Parathyroid adenoma (tissue), 2 donors: ENCODE measurements at regions not wholly inside any gene's neighbourhood (a gene's known extent, or its start where the extent isn't known, plus 50 kb on each side); places are given as distances from the start of the nearest gene placed in this dataset.

Experiments
- H2AFZ ChIP-seq: fragments of 300-600 bp; sonication (generic); one replicate; pipeline ENCODE4 v1.7.0; 2017; ENCODE audit warnings: antibody characterized with exemption, mild to moderate bottlenecking
- H3K27ac ChIP-seq: fragments of 300-600 bp; sonication (generic); one replicate; pipeline ENCODE4 v1.7.0; 2017
- H3K27me3 ChIP-seq: fragments of 300-600 bp; sonication (generic); one replicate; pipeline ENCODE4 v1.7.0; 2017; ENCODE audit warnings: low read length; ENCODE audit not compliant: control insufficient read depth, insufficient read depth
- H3K36me3 ChIP-seq: fragments of 300-600 bp; sonication (generic); one replicate; pipeline ENCODE4 v1.7.0; 2017; ENCODE audit warnings: low read length; ENCODE audit not compliant: control insufficient read depth, insufficient read depth
- H3K4me1 ChIP-seq: fragments of 300-600 bp; sonication (generic); one replicate; pipeline ENCODE4 v1.7.0; 2017; ENCODE audit warnings: control low read depth
- H3K4me2 ChIP-seq: fragments of 300-600 bp; sonication (generic); one replicate; pipeline ENCODE4 v1.7.0; 2017; ENCODE audit warnings: low read length
- H3K4me3 ChIP-seq: fragments of 300-600 bp; sonication (generic); one replicate; pipeline ENCODE4 v1.7.0; 2017; ENCODE audit warnings: low read depth, low read length
- H3K79me2 ChIP-seq: fragments of 300-600 bp; sonication (generic); one replicate; pipeline ENCODE4 v1.7.0; 2017; ENCODE audit warnings: control low read depth
- H3K9ac ChIP-seq: fragments of 300-600 bp; sonication (generic); one replicate; pipeline ENCODE4 v1.7.0; 2017; ENCODE audit warnings: mild to moderate bottlenecking
- H3K9me3 ChIP-seq: fragments of 300-600 bp; sonication (generic); one replicate; pipeline ENCODE4 v1.7.0; 2017; ENCODE audit warnings: low read length; ENCODE audit not compliant: control insufficient read depth
- TF ChIP-seq, protein P1 (sequence below): fragments of 300-600 bp; sonication (generic); IDR thresholded peaks from one replicate; pipeline ENCODE4 v1.7.0; 2017; ENCODE audit warnings: antibody characterized with exemption, mild to moderate bottlenecking
- donor health status: primary hyperparathyroidism.

DNA sequence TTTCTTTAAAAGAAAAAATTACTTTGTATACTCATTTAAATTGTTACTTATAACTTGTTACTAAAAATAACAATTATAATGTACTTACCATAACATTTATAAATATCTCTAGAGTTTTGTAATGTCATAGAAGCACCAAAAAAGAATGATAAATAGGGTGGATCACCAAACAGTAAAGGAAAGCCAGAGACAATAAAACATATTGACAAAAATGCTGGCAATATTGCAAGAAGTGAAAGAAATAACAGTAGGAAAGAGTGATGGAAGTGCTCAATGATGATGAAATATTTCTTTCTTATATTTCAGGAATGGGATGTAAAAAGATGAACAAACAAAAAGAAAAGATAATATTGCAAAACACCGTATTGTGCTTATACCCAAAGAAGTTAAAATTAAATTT, 301.7 kb downstream of the CENPW start:
- Histone ChIP-seq H3K4me3 (no peak overlapping the region), H3K36me3 (no peaks in the 10 kb centered on the region), H2AFZ (no peak overlapping the region), H3K27ac (no peak overlapping the region), H3K27me3 (no peaks in the 10 kb centered on the region), H3K79me2 (no peaks in the 10 kb centered on the region), H3K9ac (no peak overlapping the region), H3K9me3 (no peaks in the 10 kb centered on the region), H3K4me2 (no peak overlapping the region), H3K4me1 (no peaks in the 10 kb centered on the region)
- TF ChIP-seq, protein P1, sequence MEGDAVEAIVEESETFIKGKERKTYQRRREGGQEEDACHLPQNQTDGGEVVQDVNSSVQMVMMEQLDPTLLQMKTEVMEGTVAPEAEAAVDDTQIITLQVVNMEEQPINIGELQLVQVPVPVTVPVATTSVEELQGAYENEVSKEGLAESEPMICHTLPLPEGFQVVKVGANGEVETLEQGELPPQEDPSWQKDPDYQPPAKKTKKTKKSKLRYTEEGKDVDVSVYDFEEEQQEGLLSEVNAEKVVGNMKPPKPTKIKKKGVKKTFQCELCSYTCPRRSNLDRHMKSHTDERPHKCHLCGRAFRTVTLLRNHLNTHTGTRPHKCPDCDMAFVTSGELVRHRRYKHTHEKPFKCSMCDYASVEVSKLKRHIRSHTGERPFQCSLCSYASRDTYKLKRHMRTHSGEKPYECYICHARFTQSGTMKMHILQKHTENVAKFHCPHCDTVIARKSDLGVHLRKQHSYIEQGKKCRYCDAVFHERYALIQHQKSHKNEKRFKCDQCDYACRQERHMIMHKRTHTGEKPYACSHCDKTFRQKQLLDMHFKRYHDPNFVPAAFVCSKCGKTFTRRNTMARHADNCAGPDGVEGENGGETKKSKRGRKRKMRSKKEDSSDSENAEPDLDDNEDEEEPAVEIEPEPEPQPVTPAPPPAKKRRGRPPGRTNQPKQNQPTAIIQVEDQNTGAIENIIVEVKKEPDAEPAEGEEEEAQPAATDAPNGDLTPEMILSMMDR = no peak

DNA sequence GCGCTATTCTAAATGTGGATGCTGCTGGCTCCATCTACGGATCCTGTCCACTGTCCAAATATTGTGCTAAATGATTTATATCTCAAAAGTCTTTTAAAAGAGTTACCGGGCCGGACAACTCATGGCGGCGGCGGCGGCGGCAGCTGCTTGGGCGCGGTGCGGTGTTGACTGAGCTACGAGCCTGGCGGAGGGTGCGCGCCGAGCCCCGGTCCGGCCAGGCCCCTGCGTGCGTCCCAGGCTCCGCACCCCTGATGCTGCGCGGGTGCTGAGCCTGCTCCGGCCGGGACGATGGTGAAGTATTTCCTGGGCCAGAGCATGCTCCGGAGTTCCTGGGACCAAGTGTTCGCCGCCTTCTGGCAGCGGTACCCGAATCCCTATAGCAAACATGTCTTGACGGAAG, 303.4 kb downstream of the CENPW start:
- H3K79me2 ChIP-seq = no peaks in the 10 kb centered on the region
- H3K9me3 ChIP-seq = no peaks in the 10 kb centered on the region
- H3K36me3 ChIP-seq = no peaks in the 10 kb centered on the region
- TF ChIP-seq, protein P1 = no peak
- H2AFZ ChIP-seq = no peak overlapping the region
- H3K4me1 ChIP-seq = no peaks in the 10 kb centered on the region
- no peak overlapping the region for H3K4me3 ChIP-seq
- H3K27ac ChIP-seq = no peak overlapping the region
- H3K27me3 ChIP-seq = no peaks in the 10 kb centered on the region
- no peak overlapping the region for H3K9ac ChIP-seq
- H3K4me2 ChIP-seq = no peak overlapping the region

DNA sequence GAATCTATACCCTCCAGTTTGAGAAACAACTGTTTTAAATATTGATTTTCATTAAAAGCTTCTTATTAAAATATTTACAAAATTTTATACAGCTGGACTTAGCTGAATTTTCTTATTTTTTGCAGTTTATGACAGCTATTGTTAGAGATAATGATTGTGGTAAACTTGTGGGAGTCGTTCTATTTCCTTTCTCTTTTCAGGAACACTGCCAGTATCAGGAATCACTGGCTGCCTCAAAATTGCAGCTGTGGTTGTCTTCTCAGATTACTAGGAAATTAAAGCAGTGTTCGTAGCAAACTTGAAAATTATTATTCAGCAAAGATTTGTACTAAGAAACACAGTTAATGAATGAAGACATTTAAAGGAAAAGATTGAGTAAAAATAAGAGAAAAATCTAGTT, 311.0 kb downstream of the CENPW start:
- Histone ChIP-seq H3K27me3 (no peaks in the 10 kb centered on the region), H3K36me3 (no peaks in the 10 kb centered on the region), H3K27ac (no peak overlapping the region), H3K4me2 (no peak overlapping the region), H3K79me2 (no peaks in the 10 kb centered on the region), H3K9me3 (no peaks in the 10 kb centered on the region), H2AFZ (no peak overlapping the region), H3K4me3 (no peak overlapping the region), H3K4me1 (no peaks in the 10 kb centered on the region), H3K9ac (no peak overlapping the region)
- TF ChIP-seq, protein P1 = no peak

DNA sequence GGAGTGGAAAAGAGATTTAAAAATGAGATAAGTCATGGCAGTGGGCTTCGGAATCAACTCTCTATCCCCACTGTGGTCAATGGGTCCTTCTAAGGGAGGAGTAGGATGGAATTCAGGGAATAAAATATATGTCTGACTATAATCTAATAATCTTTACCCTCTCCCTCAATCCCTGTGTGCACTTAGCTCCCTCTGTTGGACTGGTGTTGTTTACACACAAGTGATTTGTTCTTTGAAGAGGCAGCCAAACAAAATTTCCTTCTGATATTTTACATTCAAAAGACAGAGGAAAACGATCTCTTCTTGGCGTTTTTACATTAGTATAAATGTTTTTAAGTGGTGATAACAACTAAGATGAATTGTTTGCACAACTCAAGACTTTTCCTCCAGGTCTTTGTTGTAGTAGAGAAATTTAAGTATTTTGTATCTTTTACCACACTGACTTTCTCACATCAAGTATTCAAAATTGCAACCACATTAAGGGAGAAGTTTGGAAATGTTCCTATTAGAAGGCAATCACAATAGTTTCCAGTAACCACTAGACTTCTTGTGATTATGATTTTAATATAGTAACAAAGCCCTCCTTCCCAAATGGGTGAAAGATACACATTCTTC, 317.8 kb downstream of the CENPW start:
- TF ChIP-seq, protein P1 = peak; percentile 30
- Histone ChIP-seq H3K4me2 (no peak overlapping the region), H3K36me3 (no peaks in the 10 kb centered on the region), H3K4me1 (no peaks in the 10 kb centered on the region), H3K9ac (no peak overlapping the region), H3K9me3 (no peaks in the 10 kb centered on the region), H3K4me3 (no peak overlapping the region), H2AFZ (no peak overlapping the region), H3K27me3 (no peaks in the 10 kb centered on the region), H3K27ac (no peak overlapping the region), H3K79me2 (no peaks in the 10 kb centered on the region)

DNA sequence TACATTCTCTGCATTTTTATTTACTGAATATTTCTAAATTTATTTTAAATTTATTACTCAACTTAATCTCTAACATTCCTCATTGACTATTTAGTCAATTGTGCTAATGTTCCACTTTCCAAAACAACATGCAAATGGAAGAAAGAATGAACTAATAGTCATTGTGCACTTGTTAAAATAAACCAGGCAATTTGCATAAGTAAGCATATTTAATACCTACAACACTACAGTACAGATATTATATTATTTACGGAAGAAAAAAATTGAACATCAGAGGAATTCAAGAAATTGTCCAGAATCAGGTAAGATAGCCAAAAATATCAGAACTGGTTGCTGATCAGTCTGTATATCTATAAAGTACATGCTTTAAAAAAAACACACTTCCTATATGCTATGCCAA, 320.5 kb downstream of the CENPW start:
- Histone ChIP-seq H3K9ac (no peak overlapping the region), H3K4me2 (no peak overlapping the region), H2AFZ (no peak overlapping the region), H3K79me2 (no peaks in the 10 kb centered on the region), H3K27ac (no peak overlapping the region), H3K4me1 (no peaks in the 10 kb centered on the region), H3K27me3 (no peaks in the 10 kb centered on the region), H3K36me3 (no peaks in the 10 kb centered on the region), H3K4me3 (no peak overlapping the region), H3K9me3 (no peaks in the 10 kb centered on the region)
- TF ChIP-seq, protein P1 = no peak
